CD4-positive, alpha-beta T cell treated with Interleukin-17A for 1 hour (primary cell): ENCODE measurements at regions not wholly inside any gene's neighbourhood (a gene's known extent, or its start where the extent isn't known, plus 50 kb on each side); places are given as distances from the start of the nearest gene placed in this dataset.

Experiments used
- DNase-seq: peaks from one replicate; pipeline ENCODE4 v3.0.0-alpha.2; 2020

GRCh38 chr2:40820319-40820718 lies 368.4 kb upstream of the SLC8A1 start:
- no peak for DNase-seq

GRCh38 chr2:40823478-40823877 lies 371.6 kb upstream of the SLC8A1 start:
- DNase-seq = peak; percentile 16

- no peak for DNase-seq
Measured at GRCh38 chr2:40824278-40824677, 372.4 kb upstream of the SLC8A1 start.

GRCh38 chr2:40827392-40827791 lies 375.5 kb upstream of the SLC8A1 start:
- no peak for DNase-seq

- no peak for DNase-seq
Measured at GRCh38 chr2:40831321-40831873, 379.5 kb upstream of the SLC8A1 start.

GRCh38 chr2:40841856-40842255 lies 390.0 kb upstream of the SLC8A1 start:
- no peak for DNase-seq

- DNase-seq = no peak
Measured at GRCh38 chr2:40844353-40845277, 392.7 kb upstream of the SLC8A1 start.

GRCh38 chr2:40851661-40852060 lies 399.8 kb upstream of the SLC8A1 start:
- DNase-seq = no peak

- no peak for DNase-seq
Measured at GRCh38 chr2:40859617-40860016, 407.7 kb upstream of the SLC8A1 start.

GRCh38 chr2:40867829-40868228 lies 415.9 kb upstream of the SLC8A1 start:
- no peak for DNase-seq

- DNase-seq = no peak
Measured at GRCh38 chr2:40872580-40872979, 420.7 kb upstream of the SLC8A1 start.

GRCh38 chr2:40874380-40874779 lies 422.5 kb upstream of the SLC8A1 start:
- DNase-seq = no peak

- no peak for DNase-seq
Measured at GRCh38 chr2:40877734-40878288, 425.9 kb upstream of the SLC8A1 start.

- DNase-seq = no peak
Measured at GRCh38 chr2:40879305-40879704, 427.4 kb upstream of the SLC8A1 start.

- DNase-seq = no peak
Measured at GRCh38 chr2:40886100-40886499, 434.2 kb upstream of the SLC8A1 start.

- DNase-seq = no peak
Measured at GRCh38 chr2:40886655-40887054, 434.8 kb upstream of the SLC8A1 start.

- no peak for DNase-seq
Measured at GRCh38 chr2:40896358-40896757, 444.5 kb upstream of the SLC8A1 start.

GRCh38 chr2:40914666-40915065 lies 462.8 kb upstream of the SLC8A1 start:
- no peak for DNase-seq

GRCh38 chr2:40915651-40916050 lies 463.8 kb upstream of the SLC8A1 start:
- no peak for DNase-seq

- DNase-seq = no peak
Measured at GRCh38 chr2:40935349-40935748, 483.5 kb upstream of the SLC8A1 start.

- DNase-seq = no peak
Measured at GRCh38 chr2:40937284-40937683, 485.4 kb upstream of the SLC8A1 start.

- no peak for DNase-seq
Measured at GRCh38 chr2:40953341-40953740, 501.5 kb upstream of the SLC8A1 start.

- no peak for DNase-seq
Measured at GRCh38 chr2:40955042-40955441, 503.2 kb upstream of the SLC8A1 start.

- DNase-seq = no peak
Measured at GRCh38 chr2:40955635-40956034, 503.7 kb upstream of the SLC8A1 start.
